Activated CD8-positive, alpha-beta memory T cell treated with anti-CD3 and anti-CD28 coated beads, Interleukin-2, amount 50 U/mL, for 1 hour (primary cell): ENCODE measurements at regions not wholly inside any gene's neighbourhood (a gene's known extent, or its start where the extent isn't known, plus 50 kb on each side); places are given as distances from the start of the nearest gene placed in this dataset.
"Not testable (repeated sequence)": the region's sequence is repeated elsewhere in the genome, so short reads cannot be mapped to it uniquely, and the experiment has no call there.

Experiments used
- DNase-seq: peaks from one replicate; pipeline ENCODE4 v3.0.0-alpha.2; 2020; ENCODE audit errors: extremely low read depth

DNA sequence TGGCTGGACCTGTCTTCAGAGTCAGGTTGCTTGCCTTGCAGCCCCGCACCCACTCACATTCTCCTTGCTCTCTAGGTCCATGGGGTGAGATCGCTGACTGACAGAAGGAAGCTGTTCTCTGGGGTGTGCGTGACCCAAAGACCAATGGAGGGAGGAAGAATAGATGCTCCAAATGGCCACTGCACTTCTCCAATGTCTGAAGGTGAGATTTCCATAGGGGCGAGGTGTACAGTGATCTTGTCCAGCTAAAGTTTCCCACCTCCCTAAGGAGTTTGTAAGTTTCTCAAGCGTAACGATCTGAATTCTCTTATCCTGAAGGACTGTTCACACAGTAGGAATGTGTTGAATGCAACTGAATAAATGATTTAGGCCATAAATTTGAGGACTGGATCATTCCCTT, 211.9 kb upstream of the IRF2BP2 start:
- no peak for DNase-seq

DNA sequence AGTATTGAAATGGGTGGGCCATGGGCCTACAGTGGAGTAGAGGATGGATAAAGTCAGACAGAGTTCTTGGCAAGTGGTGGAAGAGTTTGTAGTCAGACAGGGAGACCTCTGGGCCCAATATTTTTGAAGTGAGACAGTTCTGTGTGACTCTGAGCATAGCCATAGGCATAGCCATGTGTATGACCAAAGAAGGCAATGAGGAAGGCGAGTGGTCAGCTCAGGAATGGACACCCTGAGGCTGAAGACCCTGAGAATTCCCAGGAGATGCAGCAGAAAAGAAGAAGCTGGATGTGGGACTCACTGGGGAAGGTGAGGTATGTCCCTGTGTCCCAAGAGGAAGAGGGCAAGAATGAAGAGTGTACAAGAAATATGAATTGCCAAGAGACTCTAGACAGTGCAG, 210.6 kb upstream of the IRF2BP2 start:
- DNase-seq = no peak

DNA sequence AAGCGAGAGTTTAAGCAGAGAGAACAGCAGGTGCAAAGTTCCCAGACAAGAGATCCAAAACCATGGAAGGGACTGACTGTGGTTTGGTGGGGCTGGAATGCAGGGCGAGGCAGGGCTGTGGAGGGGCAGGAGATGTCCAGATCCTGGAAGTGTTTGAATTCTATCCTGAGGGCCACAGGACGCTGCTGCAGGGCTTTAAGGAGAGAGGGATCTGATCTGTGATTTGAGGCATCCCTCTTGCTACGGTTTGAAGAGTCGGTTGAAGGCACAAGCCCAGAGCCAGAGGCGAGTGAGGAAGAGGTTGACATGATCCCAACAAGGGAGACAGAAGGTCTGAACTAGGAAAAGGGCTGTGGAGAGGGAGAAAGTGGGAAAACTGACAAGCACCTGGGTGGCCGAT, 209.9 kb upstream of the IRF2BP2 start:
- not testable (repeated sequence) for DNase-seq

DNA sequence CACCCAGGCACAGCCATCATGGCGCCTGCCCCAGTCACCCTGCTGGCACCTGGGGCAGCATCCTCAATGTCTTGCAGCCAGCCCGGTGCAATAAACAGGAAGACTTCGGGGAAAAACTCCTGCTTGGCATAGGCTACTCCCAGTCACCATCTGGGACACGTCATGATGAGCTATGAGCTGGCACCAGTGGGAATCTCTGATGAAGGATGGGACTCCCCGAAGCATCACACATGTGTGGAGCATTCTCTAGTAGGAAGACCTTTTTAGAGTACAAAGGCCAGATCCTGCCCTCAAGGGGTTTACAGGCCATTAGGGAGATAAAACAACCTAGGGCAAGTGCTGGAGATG, 208.0 kb upstream of the IRF2BP2 start:
- DNase-seq = not testable (repeated sequence)

DNA sequence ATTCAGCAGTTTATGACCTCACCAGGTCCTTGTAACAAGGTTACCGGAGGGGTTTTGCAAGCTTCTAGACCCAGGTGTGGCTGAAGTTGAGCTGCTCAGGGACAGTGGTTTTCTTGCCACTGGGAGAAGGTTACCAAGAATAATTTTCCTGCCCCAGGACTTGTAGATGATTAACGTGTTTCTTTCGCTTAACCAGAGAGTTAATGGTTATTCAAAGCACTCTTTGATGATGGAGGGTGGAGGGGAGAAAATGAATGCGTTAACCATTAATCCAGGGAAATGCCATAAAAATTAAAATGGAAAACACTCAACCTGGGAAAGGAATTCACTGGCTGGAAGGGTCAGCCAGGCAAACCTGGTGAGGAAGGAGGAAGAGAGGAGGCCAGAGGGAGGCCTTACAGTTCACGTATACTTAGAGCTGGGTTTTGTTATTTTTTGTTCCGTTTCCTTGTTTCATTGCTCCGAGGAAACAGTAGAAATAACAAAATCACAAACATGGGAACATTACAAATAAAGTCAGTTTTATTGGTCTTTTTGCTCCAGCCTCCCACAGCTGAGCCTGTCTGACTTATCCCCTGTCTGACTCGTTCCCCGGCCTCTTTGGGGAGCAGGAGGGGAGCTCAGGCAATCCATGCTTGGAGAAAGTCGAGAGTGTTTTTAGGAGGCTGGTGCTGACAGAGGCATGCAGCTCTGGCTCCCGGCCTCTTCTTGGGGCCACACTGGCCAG, 207.5 kb upstream of the IRF2BP2 start:
- DNase-seq = not testable (repeated sequence)

DNA sequence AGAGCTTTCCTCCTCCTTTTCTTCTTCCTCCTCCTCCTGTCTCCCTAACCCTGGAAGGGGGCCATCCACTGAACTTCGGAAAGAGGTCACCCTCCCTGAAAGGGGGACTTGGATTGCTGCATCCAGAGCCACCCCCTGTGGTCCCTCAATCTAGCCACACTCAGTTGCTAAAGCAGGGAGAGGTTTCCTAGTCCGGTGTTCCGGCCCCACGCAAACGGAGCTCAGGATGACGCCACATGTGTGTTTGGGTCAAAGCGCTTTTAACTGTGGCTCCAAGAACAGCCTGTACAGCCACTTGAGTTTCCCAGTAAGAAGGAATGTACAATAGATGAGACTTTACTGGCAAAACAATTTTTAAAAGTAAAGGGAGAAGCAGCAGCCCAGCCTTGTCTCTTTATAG, 206.9 kb upstream of the IRF2BP2 start:
- not testable (repeated sequence) for DNase-seq

DNA sequence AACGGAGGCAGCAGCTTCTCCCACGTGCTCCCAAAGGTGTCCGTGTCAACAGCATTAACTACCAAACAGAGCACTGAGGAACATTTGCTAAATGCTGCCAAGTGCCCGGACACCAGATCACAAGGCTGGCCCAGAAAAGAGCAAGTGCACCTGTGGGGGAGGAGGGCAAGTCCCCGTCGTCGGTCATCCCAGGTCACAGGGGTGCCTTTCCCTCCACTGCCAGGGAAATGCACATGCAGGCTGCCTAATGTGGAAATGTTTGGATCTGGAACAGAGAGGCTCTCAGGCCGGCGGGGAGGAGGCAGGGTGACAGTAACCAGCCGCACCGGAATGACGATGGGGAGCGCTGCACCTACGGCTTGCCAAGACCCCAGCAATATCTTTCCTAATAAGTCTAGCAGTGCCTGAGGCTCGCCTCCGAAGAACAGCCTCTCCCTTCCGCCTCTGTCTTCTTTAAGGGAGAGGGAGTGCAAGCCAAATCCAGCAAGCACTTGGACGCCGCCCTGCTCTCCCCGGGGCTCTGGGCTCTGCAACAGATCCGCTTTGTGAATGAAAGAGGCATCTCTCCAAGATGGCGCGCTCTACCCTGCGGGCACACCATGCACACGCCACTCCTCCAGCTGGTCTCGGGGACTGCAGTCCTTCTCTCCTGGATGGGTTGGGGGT, 206.3 kb upstream of the IRF2BP2 start:
- not testable (repeated sequence) for DNase-seq

DNA sequence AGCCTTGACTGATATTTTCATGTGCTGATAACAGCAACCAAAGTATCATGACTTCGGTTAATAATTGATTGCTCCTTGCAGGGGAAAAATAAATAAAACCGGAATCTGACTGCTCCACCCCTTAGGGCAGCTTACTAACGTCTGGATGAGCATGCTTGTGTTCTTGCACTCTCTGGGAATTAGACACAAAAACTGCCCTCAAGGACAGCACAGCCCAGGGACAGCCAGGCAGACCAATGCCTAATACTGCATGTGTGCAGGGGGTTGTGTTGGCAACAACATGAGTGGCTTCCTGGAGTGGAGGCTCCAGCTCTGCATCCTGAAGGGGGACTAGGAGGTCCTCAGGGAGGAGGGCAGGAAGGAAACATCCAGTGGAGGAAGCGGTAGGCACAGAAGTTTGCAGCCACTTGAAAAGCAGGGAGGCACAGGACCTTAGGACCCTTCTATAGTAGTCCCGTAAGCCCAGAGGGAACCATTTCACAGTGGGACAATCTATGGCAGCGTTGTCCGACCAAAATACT, 205.4 kb upstream of the IRF2BP2 start:
- DNase-seq = not testable (repeated sequence)

DNA sequence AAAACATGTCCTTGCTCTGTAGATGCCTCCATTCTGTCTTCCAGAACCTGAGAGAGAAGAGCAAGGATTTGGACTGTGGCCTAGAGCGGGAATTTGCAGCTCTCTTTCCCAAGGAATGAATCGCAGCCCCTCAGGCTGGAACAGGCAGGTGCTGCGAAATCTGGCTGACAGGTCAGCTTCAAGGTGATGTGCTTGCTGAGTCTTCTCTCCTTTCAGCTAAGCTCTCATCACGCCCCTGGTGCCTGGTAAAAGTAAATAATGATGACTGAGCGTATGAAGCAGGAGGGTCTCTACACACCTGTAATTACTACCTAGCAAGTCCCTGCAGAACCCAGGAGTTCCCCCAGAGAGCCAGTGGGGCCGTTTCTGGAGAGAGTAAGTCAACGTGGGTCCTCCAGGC, 204.3 kb upstream of the IRF2BP2 start:
- DNase-seq = not testable (repeated sequence)

DNA sequence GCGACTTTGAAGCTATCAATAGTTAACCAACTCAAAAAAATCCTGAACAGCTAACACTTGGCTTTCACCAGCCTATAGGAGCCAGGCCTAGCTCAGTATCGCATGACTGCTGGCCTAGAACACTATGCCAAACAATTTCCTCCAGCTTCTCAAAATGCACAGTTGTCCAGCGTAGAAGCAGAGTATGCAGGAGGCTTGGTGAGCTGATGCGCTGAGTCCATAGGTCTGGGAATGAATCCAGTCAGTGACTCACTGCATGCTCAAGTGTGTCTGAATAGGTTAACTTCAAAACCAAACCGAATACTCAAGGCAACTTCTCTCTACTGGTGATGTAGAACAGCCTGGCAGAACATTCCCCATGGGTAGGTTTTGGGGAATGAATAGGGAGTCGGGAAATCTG, 201.8 kb upstream of the IRF2BP2 start:
- DNase-seq = not testable (repeated sequence)

DNA sequence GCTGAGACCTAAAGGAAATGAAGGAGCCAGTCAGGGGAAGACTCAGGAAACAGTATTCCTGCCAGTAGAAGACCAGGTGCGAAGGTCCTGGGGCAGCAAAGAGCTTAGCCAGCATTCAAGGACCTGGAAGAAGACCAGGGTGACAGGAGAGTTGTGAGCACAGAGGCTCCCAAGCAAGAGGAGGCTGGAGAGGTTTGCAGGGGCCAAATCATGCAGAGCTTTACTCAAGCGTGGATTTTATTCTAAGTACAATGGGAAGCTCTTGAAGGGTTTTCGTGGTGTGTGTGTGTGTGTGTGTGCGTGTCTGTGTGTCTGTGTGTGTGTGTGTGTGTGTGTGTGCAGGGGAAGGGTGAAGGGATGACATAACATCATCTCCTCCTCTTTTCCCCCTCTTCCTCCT, 200.7 kb upstream of the IRF2BP2 start:
- DNase-seq = not testable (repeated sequence)

DNA sequence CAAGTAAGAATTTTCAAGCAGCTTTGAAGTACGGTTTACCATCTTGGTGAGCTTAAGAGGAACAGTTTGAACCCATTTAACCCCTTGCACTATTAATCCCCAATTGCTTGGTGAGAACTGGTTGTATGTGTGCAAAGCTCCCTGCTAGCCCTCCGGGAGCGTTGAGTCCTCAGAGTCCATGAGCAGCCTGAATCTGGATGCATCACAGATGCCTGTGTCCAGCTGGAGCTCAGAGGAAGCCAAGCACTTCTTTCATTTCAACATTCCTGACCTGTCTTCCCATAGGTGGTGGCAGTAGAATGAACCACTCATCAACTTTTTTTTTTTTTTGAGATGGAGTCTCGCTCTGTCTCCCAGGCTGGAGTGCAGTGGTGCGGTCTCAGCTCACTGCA, 199.9 kb upstream of the IRF2BP2 start:
- not testable (repeated sequence) for DNase-seq

DNA sequence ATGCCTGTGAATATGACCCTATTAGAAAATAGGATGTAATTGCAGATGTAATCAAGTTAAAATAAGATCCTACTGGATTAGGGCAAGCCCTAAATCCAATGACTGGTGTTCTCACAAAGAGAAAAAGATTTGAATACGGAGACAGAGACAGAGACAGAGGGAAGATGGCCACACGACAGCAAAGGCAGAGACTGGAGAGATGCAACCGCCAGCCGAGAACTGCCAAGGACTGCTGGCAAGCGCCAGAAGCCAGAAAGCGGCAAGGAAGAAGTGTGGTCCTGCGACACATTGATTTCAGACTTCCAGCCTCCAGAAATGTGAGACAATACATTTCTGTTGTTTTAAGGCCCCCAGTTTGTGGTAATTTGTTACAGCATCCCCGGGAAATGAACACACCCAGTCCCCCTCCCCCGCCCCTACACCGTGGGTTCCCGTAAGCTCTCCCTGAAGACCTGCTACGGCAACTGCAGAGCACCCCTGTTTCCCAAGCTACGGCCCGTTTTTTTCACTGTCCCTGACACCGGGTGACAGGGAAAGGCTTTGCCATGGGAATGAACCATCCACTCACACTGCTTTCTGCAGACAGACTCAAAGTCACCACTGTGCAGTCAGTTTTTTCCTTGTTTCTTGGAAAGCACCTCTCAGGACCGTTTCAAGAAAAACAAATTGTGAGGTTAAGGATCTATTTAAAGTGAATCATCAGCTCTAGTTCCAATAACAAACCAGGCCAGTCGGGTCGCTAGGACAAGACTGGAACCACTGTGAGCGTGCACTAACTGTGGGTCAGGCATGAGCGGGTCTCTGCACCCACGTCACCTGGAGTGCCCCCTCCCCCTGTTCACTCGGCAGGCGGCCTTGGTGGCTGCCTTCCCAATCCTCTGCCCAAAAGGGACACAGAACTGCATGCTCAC, 199.2 kb upstream of the IRF2BP2 start:
- not testable (repeated sequence) for DNase-seq

DNA sequence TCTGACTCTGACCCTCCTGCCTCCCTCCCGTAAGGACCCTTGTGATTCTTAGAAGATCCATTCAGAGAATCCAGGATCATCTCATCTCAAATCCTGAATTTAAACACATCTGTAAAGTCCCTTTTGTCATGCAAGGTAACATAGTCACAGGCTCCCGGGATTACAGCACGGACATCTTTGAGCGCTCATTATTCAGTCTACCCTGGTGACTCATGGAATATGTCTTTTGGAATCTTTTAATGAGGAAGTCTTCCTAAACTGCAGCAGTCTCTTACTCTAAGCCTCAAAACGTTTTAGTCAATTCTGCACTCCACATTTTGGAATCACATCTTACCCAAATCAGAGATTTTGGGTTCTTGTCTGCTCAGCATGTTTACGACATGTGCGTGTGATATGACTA, 198.5 kb upstream of the IRF2BP2 start:
- DNase-seq = not testable (repeated sequence)

DNA sequence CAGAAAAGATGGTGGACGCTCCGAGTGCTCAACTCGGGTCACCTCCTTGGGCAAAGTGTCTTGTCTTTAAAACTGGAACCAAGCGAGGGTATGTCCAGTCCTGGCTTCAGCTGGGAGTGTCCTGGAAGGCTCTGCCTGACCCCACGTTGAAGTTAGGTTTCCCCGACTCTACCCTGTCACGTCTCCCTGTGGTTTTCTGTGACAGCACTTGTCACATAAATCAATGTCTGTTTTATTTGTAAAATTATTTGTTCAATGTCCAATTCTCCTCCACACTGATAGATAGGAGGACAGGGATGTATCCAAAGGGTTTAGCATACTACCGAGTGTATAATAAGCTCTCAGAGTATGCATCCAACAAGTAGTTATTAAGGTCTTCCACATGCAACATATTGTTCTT, 197.7 kb upstream of the IRF2BP2 start:
- not testable (repeated sequence) for DNase-seq

DNA sequence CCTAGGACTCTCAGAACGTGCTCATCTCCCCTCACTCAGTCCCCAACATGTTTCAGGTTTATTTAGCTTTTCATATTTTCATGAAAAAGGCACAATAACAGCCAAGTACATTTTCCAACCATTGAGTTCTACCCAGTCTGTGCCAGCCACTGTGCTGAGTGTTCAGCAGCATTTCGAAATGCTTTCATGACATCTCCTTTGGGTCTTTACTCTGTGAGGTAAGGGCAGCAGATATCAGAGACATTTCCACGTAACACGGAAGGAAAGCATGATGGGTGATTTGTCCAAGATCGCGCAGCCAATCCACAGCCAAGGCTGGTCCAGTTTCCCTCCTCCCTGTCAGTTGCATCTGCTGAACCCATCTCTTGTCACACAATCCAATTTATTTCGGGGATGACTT, 192.6 kb upstream of the IRF2BP2 start:
- not testable (repeated sequence) for DNase-seq

DNA sequence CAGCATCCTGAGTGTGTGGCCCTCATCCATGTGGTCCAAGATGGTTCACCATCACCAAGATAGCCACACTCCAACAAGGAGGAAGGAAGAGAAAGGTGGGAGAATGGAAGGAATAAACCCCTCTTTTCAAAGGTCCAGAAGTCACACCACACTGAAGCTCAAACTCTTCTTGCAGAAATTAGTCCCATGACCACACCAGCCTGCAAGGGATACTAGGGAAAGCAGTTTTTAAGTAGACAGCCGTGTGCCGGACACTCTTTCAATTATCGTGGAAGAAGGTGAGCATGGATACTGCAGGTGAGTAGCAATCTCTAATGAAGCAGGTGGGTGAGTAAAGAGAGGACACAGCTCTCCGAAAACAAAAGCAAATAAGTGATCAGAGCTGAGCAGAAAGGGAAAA, 191.7 kb upstream of the IRF2BP2 start:
- not testable (repeated sequence) for DNase-seq

DNA sequence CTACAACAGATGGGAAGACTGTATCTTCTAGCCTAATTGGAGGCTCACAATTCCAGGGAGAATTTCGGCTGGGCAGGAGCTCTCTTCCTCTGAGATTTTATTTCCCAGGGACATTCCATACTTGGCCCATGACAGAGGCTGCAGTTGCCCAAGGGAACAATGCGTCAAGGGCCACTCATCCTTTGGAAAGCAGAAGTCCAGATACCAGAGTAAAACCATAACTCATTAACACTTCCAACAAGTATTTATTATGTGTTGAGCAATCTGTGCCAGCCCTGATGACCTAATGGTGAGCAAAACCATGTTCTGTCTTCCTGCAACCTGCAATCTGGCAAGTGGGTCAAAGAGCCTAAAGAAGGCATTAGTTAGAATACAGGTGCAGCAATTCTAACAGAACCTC, 191.2 kb upstream of the IRF2BP2 start:
- DNase-seq = not testable (repeated sequence)

DNA sequence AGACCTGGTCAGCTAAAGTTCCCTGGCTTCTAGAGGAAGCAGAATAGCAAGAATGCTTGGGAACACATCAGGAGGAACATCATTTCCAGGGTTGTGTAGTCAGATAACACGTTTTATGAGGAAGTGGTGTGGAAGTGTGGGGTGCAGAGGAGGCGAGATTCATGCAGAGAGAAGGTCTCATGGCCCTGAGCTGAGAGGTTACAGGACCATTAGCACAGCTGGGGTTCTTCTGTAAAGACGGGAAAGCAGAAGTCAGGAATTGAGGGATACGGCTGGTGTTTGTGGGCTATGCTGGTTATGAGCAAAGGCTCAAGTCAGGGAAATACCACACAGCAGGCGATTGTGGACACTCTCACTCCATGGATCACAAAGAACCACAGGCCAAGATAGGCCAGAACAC, 190.6 kb upstream of the IRF2BP2 start:
- DNase-seq = not testable (repeated sequence)

DNA sequence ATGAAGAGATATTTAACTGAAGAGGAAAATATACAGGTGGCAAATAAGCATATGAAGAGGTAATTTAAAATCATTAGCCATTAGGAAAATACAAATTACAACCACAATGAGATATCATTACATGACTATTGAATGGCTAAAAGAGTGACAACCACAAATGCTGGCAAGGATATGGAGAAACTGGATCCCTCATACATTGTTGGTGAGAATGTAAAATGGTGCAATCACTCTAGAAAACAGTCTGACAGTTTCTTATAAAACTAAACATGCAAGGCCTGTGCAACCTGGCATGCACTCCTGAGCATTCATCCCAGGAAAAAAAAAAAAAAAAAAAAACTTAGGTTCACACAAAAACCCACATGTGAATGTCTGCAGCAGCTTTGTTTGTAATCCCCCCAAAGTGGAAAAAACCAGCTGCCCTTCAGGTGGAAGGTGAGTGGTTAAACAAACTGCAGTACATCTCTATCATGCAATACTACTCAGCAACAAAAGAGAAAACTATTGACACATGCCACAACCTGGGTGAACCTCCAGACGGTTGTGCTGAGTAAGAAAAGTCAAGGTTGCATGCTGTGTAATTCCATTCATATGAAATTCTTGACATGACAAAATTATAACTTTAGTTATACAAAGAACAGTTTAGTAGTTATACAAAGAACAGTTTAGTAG, 189.2 kb upstream of the IRF2BP2 start:
- DNase-seq = not testable (repeated sequence)

DNA sequence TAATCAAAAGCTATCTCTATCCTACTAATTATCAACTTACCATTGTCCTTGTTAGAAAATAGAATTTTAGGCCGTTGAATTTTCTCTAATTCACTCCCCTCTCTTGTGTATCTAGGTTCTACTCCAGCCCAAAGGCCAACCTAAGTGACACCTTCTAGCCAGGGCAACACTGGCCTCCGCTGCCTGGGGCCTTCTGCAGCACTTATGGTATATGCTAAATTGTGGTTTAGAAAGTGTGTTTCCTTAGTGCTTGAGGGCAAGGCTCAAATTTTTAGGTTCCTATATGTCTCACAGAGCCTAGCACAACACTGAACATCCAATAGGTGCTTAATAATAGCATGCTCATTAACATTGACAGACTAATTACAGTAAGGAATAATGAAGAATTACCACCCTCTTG, 187.2 kb upstream of the IRF2BP2 start:
- DNase-seq = not testable (repeated sequence)

DNA sequence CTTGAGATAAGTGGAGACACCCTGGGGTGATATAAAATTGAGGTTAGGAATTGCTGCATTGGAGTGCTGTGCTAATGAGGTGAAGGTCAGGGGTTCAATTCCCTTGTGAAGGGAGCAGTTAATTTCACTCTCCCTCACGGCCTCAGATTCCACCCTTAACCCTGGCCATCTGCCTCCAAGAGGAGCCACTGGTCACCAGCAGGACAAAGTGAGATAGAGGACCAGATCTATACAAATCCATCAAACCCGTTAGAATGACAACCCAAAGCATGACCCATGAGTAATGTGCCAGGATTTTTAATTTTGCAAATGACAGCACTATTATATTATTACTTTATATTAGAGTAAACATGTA, 186.4 kb upstream of the IRF2BP2 start:
- DNase-seq = not testable (repeated sequence)
